ENCODE measurements at regions not wholly inside any gene's neighbourhood (a gene's known extent, or its start where the extent isn't known, plus 50 kb on each side); places are given as distances from the start of the nearest gene placed in this dataset.

- TF ChIP-seq CTCF (IDR thresholded peaks at IDR 0.05; ENCODE audit: poor library complexity): no peak
- TF ChIP-seq EZH2phosphoT487 (IDR thresholded peaks at IDR 0.05; ENCODE audit: low read depth, severe bottlenecking, unreplicated experiment): no peak
- TF ChIP-seq EZH2 (IDR thresholded peaks at IDR 0.05; ENCODE audit: borderline replicate concordance): no peak
Measured at GRCh38 chr2:10188729-10189305, 66.3 kb downstream of the RRM2 start.

Data from hepatocyte (in vitro differentiated cells).